ENCODE measurements at regions not wholly inside any gene's neighbourhood (a gene's known extent, or its start where the extent isn't known, plus 50 kb on each side); places are given as distances from the start of the nearest gene placed in this dataset.

DNA sequence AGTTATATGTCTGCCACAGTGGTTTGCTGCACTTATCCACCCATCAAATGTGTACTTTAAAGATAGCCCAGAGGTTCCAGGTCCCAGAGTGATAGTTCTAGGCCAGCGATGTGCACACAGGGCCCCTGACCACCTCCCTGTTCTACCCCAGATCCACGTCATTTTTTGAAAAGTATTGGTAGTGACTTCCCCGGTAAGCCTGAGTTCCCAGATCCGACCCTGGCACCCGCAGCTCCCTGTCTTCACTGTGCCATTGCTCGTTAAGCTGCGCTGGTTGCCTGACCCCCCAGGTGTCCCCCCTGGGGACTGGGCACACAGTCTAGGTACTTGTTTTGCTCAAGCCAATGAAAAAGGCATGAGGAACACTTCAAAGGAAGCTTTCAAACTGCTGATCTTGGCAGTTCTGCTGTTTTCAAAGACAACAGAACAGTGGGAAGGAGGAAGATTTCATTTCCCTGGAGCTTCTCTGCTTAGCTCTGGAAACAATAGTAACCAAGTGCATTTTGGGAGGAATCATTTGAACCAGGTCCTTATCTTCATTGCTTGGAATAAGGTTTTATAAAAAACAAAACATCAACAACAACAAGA lies 116.3 kb upstream of the TAB2 start:
- TF ChIP-seq CTCF (IDR thresholded peaks at IDR 0.05; ENCODE audit: low read depth, low read length) (no peak), EZH2phosphoT487 (IDR thresholded peaks at IDR 0.05; ENCODE audit: low read depth) (no peak)
- no peaks in the 10 kb centered on the region for H3K36me3 ChIP-seq (replicated peaks; ENCODE audit: low read depth, low read length)
- no peaks in the 10 kb centered on the region for H3K27me3 ChIP-seq (ENCODE audit: low read depth, low read length)
- no peak overlapping the region for H3K4me3 ChIP-seq (ENCODE audit: low read length)
- H3K9me3 ChIP-seq (ENCODE audit: insufficient read depth, low read length) = no peaks in the 10 kb centered on the region
- H3K4me2 ChIP-seq (ENCODE audit: low read length) = no peak overlapping the region
- H2AFZ ChIP-seq (ENCODE audit: low read depth, low read length) = no peak overlapping the region
- H4K20me1 ChIP-seq (ENCODE audit: insufficient read depth, low read length) = no peaks in the 10 kb centered on the region
- H3K4me1 ChIP-seq (ENCODE audit: low read length) = peaks cover 22% of the 10 kb centered on the region
- H3K79me2 ChIP-seq (ENCODE audit: low read length) = no peaks in the 10 kb centered on the region
- no peak overlapping the region for H3K9ac ChIP-seq (ENCODE audit: low read length)
- H3K27ac ChIP-seq (ENCODE audit: low read length) = no peak overlapping the region

GRCh38 chr6:149202100-149202499 lies 115.4 kb upstream of the TAB2 start:
- H3K4me2 ChIP-seq (ENCODE audit: low read length) = no peak overlapping the region
- H2AFZ ChIP-seq (ENCODE audit: low read depth, low read length) = no peak overlapping the region
- H3K27ac ChIP-seq (ENCODE audit: low read length) = no peak overlapping the region
- no peaks in the 10 kb centered on the region for H3K79me2 ChIP-seq (ENCODE audit: low read length)
- H3K4me1 ChIP-seq (ENCODE audit: low read length) = peaks cover 21% of the 10 kb centered on the region
- no peaks in the 10 kb centered on the region for H4K20me1 ChIP-seq (ENCODE audit: insufficient read depth, low read length)
- H3K27me3 ChIP-seq (ENCODE audit: low read depth, low read length) = no peaks in the 10 kb centered on the region
- TF ChIP-seq EZH2phosphoT487 (IDR thresholded peaks at IDR 0.05; ENCODE audit: low read depth) = no peak
- TF ChIP-seq CTCF (IDR thresholded peaks at IDR 0.05; ENCODE audit: low read depth, low read length) = no peak
- no peak overlapping the region for H3K9ac ChIP-seq (ENCODE audit: low read length)
- no peaks in the 10 kb centered on the region for H3K9me3 ChIP-seq (ENCODE audit: insufficient read depth, low read length)
- no peaks in the 10 kb centered on the region for H3K36me3 ChIP-seq (replicated peaks; ENCODE audit: low read depth, low read length)
- no peak overlapping the region for H3K4me3 ChIP-seq (ENCODE audit: low read length)

- peak overlapping the region; percentile 63 for H2AFZ ChIP-seq (ENCODE audit: low read depth, low read length)
- H3K4me2 ChIP-seq (ENCODE audit: low read length) = peak overlapping the region; percentile 82
- no peak for TF ChIP-seq CTCF (IDR thresholded peaks at IDR 0.05; ENCODE audit: low read depth, low read length)
- no peak for TF ChIP-seq EZH2phosphoT487 (IDR thresholded peaks at IDR 0.05; ENCODE audit: low read depth)
Measured at GRCh38 chr6:149202952-149203351, 114.6 kb upstream of the TAB2 start.

DNA sequence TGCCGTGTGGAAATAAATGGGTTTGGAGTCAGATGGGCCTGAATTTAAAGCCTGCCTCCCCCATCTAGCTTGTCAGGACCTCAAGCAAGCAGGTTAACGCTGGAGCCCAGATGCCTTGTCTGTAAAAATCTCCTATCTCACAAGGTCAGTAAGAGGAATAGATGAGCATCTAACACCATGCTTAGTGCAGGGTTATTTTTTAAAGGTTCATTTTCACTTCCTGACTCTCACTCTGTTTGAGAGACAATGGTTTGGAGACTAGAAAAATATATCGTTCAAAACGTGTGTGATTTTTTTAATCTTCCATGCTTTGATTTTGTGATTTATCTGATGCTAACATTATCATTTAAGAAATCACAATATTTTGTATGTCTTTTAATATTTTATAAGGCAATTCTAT lies 114.0 kb upstream of the TAB2 start:
- Histone ChIP-seq H3K4me2 (ENCODE audit: low read length) (peak overlapping the region; percentile 82), H4K20me1 (ENCODE audit: insufficient read depth, low read length) (no peaks in the 10 kb centered on the region), H3K4me3 (ENCODE audit: low read length) (peak overlapping the region; percentile 32), H3K9ac (ENCODE audit: low read length) (peak overlapping the region; percentile 62; the same call in 1 of the 2 replicates), H3K4me1 (ENCODE audit: low read length) (peaks cover 17% of the 10 kb centered on the region), H3K79me2 (ENCODE audit: low read length) (no peaks in the 10 kb centered on the region), H3K27ac (ENCODE audit: low read length) (peak overlapping the region; percentile 27; the same call in 1 of the 2 replicates), H2AFZ (ENCODE audit: low read depth, low read length) (peak overlapping the region; percentile 63), H3K27me3 (ENCODE audit: low read depth, low read length) (no peaks in the 10 kb centered on the region), H3K9me3 (ENCODE audit: insufficient read depth, low read length) (no peaks in the 10 kb centered on the region), H3K36me3 (replicated peaks; ENCODE audit: low read depth, low read length) (no peaks in the 10 kb centered on the region)
- TF ChIP-seq CTCF (IDR thresholded peaks at IDR 0.05; ENCODE audit: low read depth, low read length) (no peak), EZH2phosphoT487 (IDR thresholded peaks at IDR 0.05; ENCODE audit: low read depth) (no peak)

More at GRCh38 chr6:149202952-149203351, 114.6 kb upstream of the TAB2 start:
- Histone ChIP-seq H3K27ac (ENCODE audit: low read length) (peak overlapping the region; percentile 27; the same call in 1 of the 2 replicates), H3K9ac (ENCODE audit: low read length) (peak overlapping the region; percentile 62; the same call in 1 of the 2 replicates), H3K4me3 (ENCODE audit: low read length) (peak overlapping the region; percentile 32), H3K36me3 (replicated peaks; ENCODE audit: low read depth, low read length) (no peaks in the 10 kb centered on the region), H3K4me1 (ENCODE audit: low read length) (peaks cover 21% of the 10 kb centered on the region), H3K27me3 (ENCODE audit: low read depth, low read length) (no peaks in the 10 kb centered on the region), H3K9me3 (ENCODE audit: insufficient read depth, low read length) (no peaks in the 10 kb centered on the region), H3K79me2 (ENCODE audit: low read length) (no peaks in the 10 kb centered on the region), H4K20me1 (ENCODE audit: insufficient read depth, low read length) (no peaks in the 10 kb centered on the region)
